LNCaP clone FGC (cell line): ENCODE measurements at regions not wholly inside any gene's neighbourhood (a gene's known extent, or its start where the extent isn't known, plus 50 kb on each side); places are given as distances from the start of the nearest gene placed in this dataset.
"Not testable (repeated sequence)": the region's sequence is repeated elsewhere in the genome, so short reads cannot be mapped to it uniquely, and the experiment has no call there.

Experiments used
- DNase-seq: peaks from one replicate; pipeline ENCODE4 v3.0.0-alpha.2; 2011; ENCODE audit warnings: low read depth
- H3K4me3 ChIP-seq: 2 replicates; pipeline ENCODE4 v1.5.1; 2011; ENCODE audit warnings: mild to moderate bottlenecking, low read depth, low read length, control low read depth
- CTCF ChIP-seq: IDR thresholded peaks from 2 replicates; pipeline ENCODE4 v1.5.1; 2012; ENCODE audit warnings: mild to moderate bottlenecking; ENCODE audit not compliant: control insufficient read depth, insufficient read depth; ENCODE audit errors: extremely low read depth

GRCh38 chr20:26373066-26373465 is 676.4 kb upstream of the ZNF337 start:
- not testable (repeated sequence) for H3K4me3 ChIP-seq, DNase-seq

GRCh38 chr20:26354511-26354910 is 657.9 kb upstream of the ZNF337 start:
- H3K4me3 ChIP-seq = no peak overlapping the region
- no peak for DNase-seq
- no peak for TF ChIP-seq CTCF

- no peak for DNase-seq
- H3K4me3 ChIP-seq = no peak overlapping the region
- no peak for TF ChIP-seq CTCF
These were observed 650.7 kb upstream of the ZNF337 start for GRCh38 chr20:26347396-26347795.

- not testable (repeated sequence) for H3K4me3 ChIP-seq, DNase-seq
These were observed 643.9 kb upstream of the ZNF337 start for GRCh38 chr20:26340460-26341065.

GRCh38 chr20:26324177-26324576 is 627.5 kb upstream of the ZNF337 start:
- TF ChIP-seq CTCF = no peak
- no peak overlapping the region for H3K4me3 ChIP-seq
- no peak for DNase-seq

GRCh38 chr20:26315054-26315453 is 618.4 kb upstream of the ZNF337 start:
- no peak overlapping the region for H3K4me3 ChIP-seq
- TF ChIP-seq CTCF = no peak
- DNase-seq = no peak

- not testable (repeated sequence) for DNase-seq, H3K4me3 ChIP-seq
These were observed 613.1 kb upstream of the ZNF337 start for GRCh38 chr20:26309720-26310119.

- no peak overlapping the region for H3K4me3 ChIP-seq
- no peak for TF ChIP-seq CTCF
- DNase-seq = no peak
These were observed 612.3 kb upstream of the ZNF337 start for GRCh38 chr20:26308961-26309360.

GRCh38 chr20:26295006-26295405 is 598.4 kb upstream of the ZNF337 start:
- DNase-seq = no peak
- TF ChIP-seq CTCF = no peak

GRCh38 chr20:26288379-26289061 is 591.9 kb upstream of the ZNF337 start:
- DNase-seq, H3K4me3 ChIP-seq: not testable (repeated sequence)

More at GRCh38 chr20:26295006-26295405, 598.4 kb upstream of the ZNF337 start:
- H3K4me3 ChIP-seq = no peak overlapping the region
